Pancreas (tissue), 10 donors: ENCODE measurements at regions not wholly inside any gene's neighbourhood (a gene's known extent, or its start where the extent isn't known, plus 50 kb on each side); places are given as distances from the start of the nearest gene placed in this dataset.
"Not testable (repeated sequence)": the region's sequence is repeated elsewhere in the genome, so short reads cannot be mapped to it uniquely, and the experiment has no call there.

Experiments
- ATAC-seq, 4 donors: fragments of 200-7000 bp; cut with Tn5 transposase; one replicate each; pipeline versions ENCODE4 v1.8.0 to v1.9.1; 2020; ENCODE audit warnings: mild to moderate bottlenecking in 4 of 4, moderate library complexity in 4 of 4
- DNase-seq, 6 donors: peaks; one replicate each; pipeline ENCODE4 v3.0.0-alpha.2; 2020
- FAIRE-seq: peaks from 2 replicates; lab custom pipeline; 2012; peaks lifted over from hg19 to GRCh38; lab: Jason Lieb, UNC
- H3K27ac ChIP-seq, 4 donors: fragments of 200-600 bp; sonication (generic); 1 replicate in 3 of 4; 2 replicates in 1 of 4; pipeline versions ENCODE4 v1.5.0 to v1.8.0; 2020
- H3K27me3 ChIP-seq, 4 donors: fragments of 200-600 bp; one replicate each; pipeline ENCODE4 v1.8.0; 2021
- H3K36me3 ChIP-seq, 3 donors: fragments of 200-600 bp; sonication (generic) in 1 of 3; one replicate each; pipeline versions ENCODE4 v1.5.0 to v1.8.0; 2020 to 2021
- H3K4me1 ChIP-seq, 3 donors: fragments of 200-600 bp; one replicate each; pipeline ENCODE4 v1.8.0; 2021
- H3K4me3 ChIP-seq, 4 donors: fragments of 200-600 bp; sonication (generic) in 2 of 4; one replicate each; pipeline versions ENCODE4 v1.5.0 to v1.8.0; 2020 to 2021
- H3K9me3 ChIP-seq, 4 donors: fragments of 200-600 bp; one replicate each; pipeline ENCODE4 v1.8.0; 2021
- CTCF ChIP-seq, 4 donors: fragments of 200-600 bp; sonication (generic) in 3 of 4; IDR thresholded peaks; one replicate each; pipeline versions ENCODE4 v1.5.0 to v1.8.0; 2021; ENCODE audit warnings: antibody characterized with exemption in 4 of 4
- WGBS, 2 donors: extraction: QIAGEN DNeasy Blood & Tissue Kit; methylation state at CpG; one replicate each; pipeline ENCODE4 v1.1.7; 2013; 5-methylcytosine and 5-hydroxymethylcytosine counted together
- intact Hi-C, 3 donors: fragments of 100-400 bp; cut with DNase I; formaldehyde crosslinking; loops; one replicate each; pipeline versions ENCODE4 v1.11.1 to v1.14.2; 2022
- donor health status: healthy with polysubstance abuse.
- donor health status: DM: no; HTN: no; CAD: no; lungs with moderate emphysema.
- donor health status: DM: no; HTN: no; CAD: no.
- donor health status: control.
- donor health status: control.
- donor health status: Bipolar disorder and iron deficiency.
- donor health status: DM: yes; HTN: yes; CAD: no.
- donor health status: DM: no; HTN: no; CAD: no.
- donor health status: DM: no; HTN: no; CAD: no.
- donor health status: DM: yes; HTN: yes; CAD: no.

- WGBS, 2 donors = 95% methylated on average over 1 of the region's 1 CpG
- TF ChIP-seq CTCF (IDR thresholded peaks at IDR 0.05) = no peak
- FAIRE-seq = no peak
Observed at GRCh38 chr5:118511846-118512245, 476.5 kb downstream of the DTWD2 start.

GRCh38 chr5:118506217-118506852, 482.0 kb downstream of the DTWD2 start:
- FAIRE-seq (no peak), ATAC-seq (no peak), DNase-seq (no peak)
- Histone ChIP-seq H3K27ac (no peak overlapping the region), H3K27me3 (no peaks in the 10 kb centered on the region), H3K4me1 (no peaks in the 10 kb centered on the region), H3K4me3 (no peak overlapping the region), H3K9me3 (no peaks in the 10 kb centered on the region), H3K36me3 (no peaks in the 10 kb centered on the region)
- whole genome bisulfite sequencing, 2 donors = 68 to 75% methylated on average over 4 of the region's 4 CpGs
- no peak for TF ChIP-seq CTCF (IDR thresholded peaks at IDR 0.05)
- intact Hi-C loops = no loop called here

More at GRCh38 chr5:118511846-118512245, 476.5 kb downstream of the DTWD2 start:
- ATAC-seq (no peak), DNase-seq (no peak)
- H3K27me3 ChIP-seq = no peaks in the 10 kb centered on the region
- no peak overlapping the region for H3K4me3 ChIP-seq
- no peaks in the 10 kb centered on the region for H3K36me3 ChIP-seq
- intact Hi-C loops = no loop called here
- H3K4me1 ChIP-seq = no peaks in the 10 kb centered on the region
- no peaks in the 10 kb centered on the region for H3K9me3 ChIP-seq
- H3K27ac ChIP-seq = no peak overlapping the region

GRCh38 chr5:118502232-118502631, 486.1 kb downstream of the DTWD2 start:
- intact Hi-C loops, H3K4me1 ChIP-seq: not testable (repeated sequence)
- WGBS, 2 donors = 63 to 79% methylated on average over 9 of the region's 9 CpGs

GRCh38 chr5:118491351-118491750, 497.0 kb downstream of the DTWD2 start:
- Histone ChIP-seq H3K4me1 (no peaks in the 10 kb centered on the region), H3K27me3 (no peaks in the 10 kb centered on the region), H3K4me3 (no peak overlapping the region), H3K36me3 (no peaks in the 10 kb centered on the region), H3K9me3 (no peaks in the 10 kb centered on the region), H3K27ac (no peak overlapping the region)
- DNase-seq (no peak), FAIRE-seq (no peak), ATAC-seq (no peak)
- 68 to 74% methylated on average over 1 of the region's 1 CpG for WGBS, 2 donors
- TF ChIP-seq CTCF (IDR thresholded peaks at IDR 0.05) = no peak
- intact Hi-C loops = no loop called here

More at GRCh38 chr5:118502232-118502631, 486.1 kb downstream of the DTWD2 start:
- not testable (repeated sequence) for H3K4me3 ChIP-seq, H3K36me3 ChIP-seq, FAIRE-seq, H3K27me3 ChIP-seq, H3K9me3 ChIP-seq, ATAC-seq, H3K27ac ChIP-seq
- DNase-seq = peak in 1 of 6 donors; percentile 29

GRCh38 chr5:118486647-118487225, 501.6 kb downstream of the DTWD2 start:
- no peak for FAIRE-seq
- no peaks in the 10 kb centered on the region for H3K27me3 ChIP-seq
- no peak for DNase-seq
- no peak overlapping the region for H3K4me3 ChIP-seq
- intact Hi-C loops = no loop called here
- no peak for TF ChIP-seq CTCF (IDR thresholded peaks at IDR 0.05)
- no peaks in the 10 kb centered on the region for H3K4me1 ChIP-seq
- WGBS, 2 donors = 51 to 54% methylated on average over 3 of the region's 3 CpGs
- no peak for ATAC-seq
- no peak overlapping the region for H3K27ac ChIP-seq
- no peaks in the 10 kb centered on the region for H3K36me3 ChIP-seq
- no peaks in the 10 kb centered on the region for H3K9me3 ChIP-seq
